ENCODE measurements at regions not wholly inside any gene's neighbourhood (a gene's known extent, or its start where the extent isn't known, plus 50 kb on each side); places are given as distances from the start of the nearest gene placed in this dataset.
"Not testable (repeated sequence)": the region's sequence is repeated elsewhere in the genome, so short reads cannot be mapped to it uniquely, and the experiment has no call there.

- no peak for TF ChIP-seq CTCF (IDR thresholded peaks at IDR 0.05; ENCODE audit: unreplicated experiment)
- Mint-ChIP-seq H3K27me3 (ENCODE audit: unreplicated experiment) (peaks cover 2% of the 10 kb centered on the region), H3K4me3 (ENCODE audit: unreplicated experiment) (no peak overlapping the region), H3K27ac (ENCODE audit: unreplicated experiment) (no peak overlapping the region), H3K9me3 (ENCODE audit: unreplicated experiment) (no peaks in the 10 kb centered on the region), H3K36me3 (ENCODE audit: low read depth, unreplicated experiment) (no peaks in the 10 kb centered on the region), H3K4me1 (ENCODE audit: unreplicated experiment) (no peaks in the 10 kb centered on the region)
- DNase-seq (ENCODE audit: low spot score): no peak
Measured at GRCh38 chr11:98729118-98729517, 291.6 kb upstream of the CNTN5 start.

DNA sequence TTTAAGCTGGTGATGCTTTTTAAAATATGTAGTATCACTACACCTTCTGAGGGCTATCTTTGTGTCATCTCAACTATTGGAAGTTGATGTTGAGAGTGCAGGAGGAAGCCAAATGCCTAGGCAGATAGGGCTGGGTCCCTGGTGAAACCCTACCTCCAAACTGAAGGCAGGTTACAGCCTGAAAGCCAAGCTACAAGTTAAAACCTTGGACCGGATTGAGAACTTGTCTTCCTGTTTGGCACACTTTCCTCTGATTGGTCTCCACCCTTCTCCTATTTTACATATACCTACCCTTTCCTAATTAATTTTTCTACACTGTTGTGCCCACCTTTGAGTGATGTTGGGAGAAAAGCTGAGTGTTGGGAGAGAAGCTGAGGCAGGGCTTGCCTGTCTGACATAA, 287.8 kb upstream of the CNTN5 start:
- peaks cover 2% of the 10 kb centered on the region for H3K27me3 Mint-ChIP-seq (ENCODE audit: unreplicated experiment)
- no peaks in the 10 kb centered on the region for H3K36me3 Mint-ChIP-seq (ENCODE audit: low read depth, unreplicated experiment)
- H3K4me1 Mint-ChIP-seq (ENCODE audit: unreplicated experiment): no peaks in the 10 kb centered on the region
- DNase-seq (ENCODE audit: low spot score): no peak
- H3K27ac Mint-ChIP-seq (ENCODE audit: unreplicated experiment): no peak overlapping the region
- no peak overlapping the region for H3K4me3 Mint-ChIP-seq (ENCODE audit: unreplicated experiment)
- no peaks in the 10 kb centered on the region for H3K9me3 Mint-ChIP-seq (ENCODE audit: unreplicated experiment)
- TF ChIP-seq CTCF (IDR thresholded peaks at IDR 0.05; ENCODE audit: unreplicated experiment): no peak

- H3K27ac Mint-ChIP-seq (ENCODE audit: unreplicated experiment); H3K4me3 Mint-ChIP-seq (ENCODE audit: unreplicated experiment); H3K36me3 Mint-ChIP-seq (ENCODE audit: low read depth, unreplicated experiment); H3K9me3 Mint-ChIP-seq (ENCODE audit: unreplicated experiment); H3K27me3 Mint-ChIP-seq (ENCODE audit: unreplicated experiment); H3K4me1 Mint-ChIP-seq (ENCODE audit: unreplicated experiment); DNase-seq (ENCODE audit: low spot score): not testable (repeated sequence)
Measured at GRCh38 chr11:98733378-98733777, 287.4 kb upstream of the CNTN5 start.

- peaks cover 2% of the 10 kb centered on the region for H3K4me1 Mint-ChIP-seq (ENCODE audit: unreplicated experiment)
- H3K4me3 Mint-ChIP-seq (ENCODE audit: unreplicated experiment): no peak overlapping the region
- H3K36me3 Mint-ChIP-seq (ENCODE audit: low read depth, unreplicated experiment): no peaks in the 10 kb centered on the region
- H3K27ac Mint-ChIP-seq (ENCODE audit: unreplicated experiment): no peak overlapping the region
- DNase-seq (ENCODE audit: low spot score): no peak
- H3K9me3 Mint-ChIP-seq (ENCODE audit: unreplicated experiment): no peaks in the 10 kb centered on the region
- no peak for TF ChIP-seq CTCF (IDR thresholded peaks at IDR 0.05; ENCODE audit: unreplicated experiment)
- H3K27me3 Mint-ChIP-seq (ENCODE audit: unreplicated experiment): peaks cover 2% of the 10 kb centered on the region
Measured at GRCh38 chr11:98734686-98735085, 286.1 kb upstream of the CNTN5 start.

DNA sequence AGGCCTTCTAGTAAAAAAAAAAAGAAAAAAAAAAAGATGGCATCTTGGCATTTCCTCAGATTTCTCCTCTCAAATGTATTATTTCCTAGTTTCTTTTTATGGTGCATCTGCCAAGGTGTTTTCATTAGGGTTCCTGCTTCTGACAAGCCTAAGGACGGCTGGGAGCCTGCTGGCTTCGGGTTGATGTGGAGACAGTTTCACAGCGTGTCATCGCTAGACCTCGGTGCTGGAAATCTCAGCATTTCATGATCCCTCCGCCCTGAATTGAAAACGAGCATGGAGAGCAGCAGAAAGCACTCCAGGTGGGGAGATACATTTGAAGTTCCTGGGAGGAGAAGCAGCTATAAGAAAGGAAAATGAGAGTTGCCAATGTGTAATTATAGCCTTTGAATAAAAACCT, 283.9 kb upstream of the CNTN5 start:
- peaks cover 2% of the 10 kb centered on the region for H3K27me3 Mint-ChIP-seq (ENCODE audit: unreplicated experiment)
- no peaks in the 10 kb centered on the region for H3K9me3 Mint-ChIP-seq (ENCODE audit: unreplicated experiment)
- peaks cover 2% of the 10 kb centered on the region for H3K4me1 Mint-ChIP-seq (ENCODE audit: unreplicated experiment)
- no peak for TF ChIP-seq CTCF (IDR thresholded peaks at IDR 0.05; ENCODE audit: unreplicated experiment)
- no peak overlapping the region for H3K4me3 Mint-ChIP-seq (ENCODE audit: unreplicated experiment)
- H3K27ac Mint-ChIP-seq (ENCODE audit: unreplicated experiment): no peak overlapping the region
- DNase-seq (ENCODE audit: low spot score): no peak
- no peaks in the 10 kb centered on the region for H3K36me3 Mint-ChIP-seq (ENCODE audit: low read depth, unreplicated experiment)

GRCh38 chr11:98740321-98740720, 280.4 kb upstream of the CNTN5 start:
- Mint-ChIP-seq H3K36me3 (ENCODE audit: low read depth, unreplicated experiment) (no peaks in the 10 kb centered on the region), H3K4me3 (ENCODE audit: unreplicated experiment) (no peak overlapping the region)
- DNase-seq (ENCODE audit: low spot score): no peak

DNA sequence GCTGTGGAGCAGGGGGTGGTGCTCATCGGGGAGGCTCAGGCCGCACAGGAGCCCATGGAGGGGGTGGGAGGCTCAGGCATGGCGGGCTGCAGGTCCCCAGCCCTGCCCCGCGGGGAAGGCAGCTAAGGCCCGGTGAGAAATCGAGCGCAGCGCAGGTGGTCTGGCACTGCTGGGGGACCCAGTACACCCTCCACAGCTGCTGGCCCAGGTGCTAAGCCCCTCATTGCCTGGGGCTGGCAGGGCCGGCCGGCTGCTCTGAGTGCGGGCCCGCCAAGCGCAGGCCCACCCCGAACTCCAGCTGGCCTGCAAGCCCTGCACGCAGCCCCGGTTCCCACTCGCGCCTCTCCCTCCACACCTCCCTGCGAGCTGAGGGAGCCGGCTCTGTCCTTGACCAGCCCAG, 257.3 kb upstream of the CNTN5 start:
- H3K9me3 Mint-ChIP-seq (ENCODE audit: unreplicated experiment): peaks cover 11% of the 10 kb centered on the region
- not testable (repeated sequence) for H3K4me1 Mint-ChIP-seq (ENCODE audit: unreplicated experiment); DNase-seq (ENCODE audit: low spot score); H3K36me3 Mint-ChIP-seq (ENCODE audit: low read depth, unreplicated experiment); H3K4me3 Mint-ChIP-seq (ENCODE audit: unreplicated experiment); H3K27ac Mint-ChIP-seq (ENCODE audit: unreplicated experiment); H3K27me3 Mint-ChIP-seq (ENCODE audit: unreplicated experiment)

More at GRCh38 chr11:98740321-98740720, 280.4 kb upstream of the CNTN5 start:
- H3K27ac Mint-ChIP-seq (ENCODE audit: unreplicated experiment): no peak overlapping the region
- H3K9me3 Mint-ChIP-seq (ENCODE audit: unreplicated experiment): no peaks in the 10 kb centered on the region
- H3K27me3 Mint-ChIP-seq (ENCODE audit: unreplicated experiment): no peaks in the 10 kb centered on the region
- no peak for TF ChIP-seq CTCF (IDR thresholded peaks at IDR 0.05; ENCODE audit: unreplicated experiment)
- peaks cover 2% of the 10 kb centered on the region for H3K4me1 Mint-ChIP-seq (ENCODE audit: unreplicated experiment)
